ENCODE measurements at regions not wholly inside any gene's neighbourhood (a gene's known extent, or its start where the extent isn't known, plus 50 kb on each side); places are given as distances from the start of the nearest gene placed in this dataset.

DNA sequence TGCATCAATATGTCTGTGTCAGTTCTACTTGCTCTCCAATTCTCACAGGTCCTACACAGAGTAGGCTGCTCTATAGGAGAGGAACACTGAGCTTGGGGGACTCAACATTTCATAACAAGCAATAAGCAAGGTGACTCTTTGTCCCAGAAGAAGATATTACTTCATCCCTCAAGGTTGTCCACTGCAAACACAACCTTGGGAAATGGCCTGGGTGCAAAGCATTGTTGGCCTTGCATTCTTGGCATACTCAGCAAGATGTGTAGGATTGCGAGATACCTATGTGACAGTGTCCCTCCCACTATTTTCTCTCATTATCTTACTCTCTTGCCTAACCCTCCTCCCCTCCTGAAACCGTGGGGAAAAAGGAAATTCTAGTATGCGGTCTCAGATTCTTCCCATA is 169.8 kb upstream of the FREM1 start (continued):
- peak; percentile 97 for TF ChIP-seq SOX13 (IDR thresholded peaks at IDR 0.05)
- peak in 1 of 2 experiments; percentile 99; a peak in 2 of 4 replicates for TF ChIP-seq SOX13 (CRISPR knock-in tag; conservative IDR thresholded peaks at IDR 0.05 in 1 of 2, IDR thresholded peaks at IDR 0.05 in 1 of 2)
- TF ChIP-seq, protein P1, sequence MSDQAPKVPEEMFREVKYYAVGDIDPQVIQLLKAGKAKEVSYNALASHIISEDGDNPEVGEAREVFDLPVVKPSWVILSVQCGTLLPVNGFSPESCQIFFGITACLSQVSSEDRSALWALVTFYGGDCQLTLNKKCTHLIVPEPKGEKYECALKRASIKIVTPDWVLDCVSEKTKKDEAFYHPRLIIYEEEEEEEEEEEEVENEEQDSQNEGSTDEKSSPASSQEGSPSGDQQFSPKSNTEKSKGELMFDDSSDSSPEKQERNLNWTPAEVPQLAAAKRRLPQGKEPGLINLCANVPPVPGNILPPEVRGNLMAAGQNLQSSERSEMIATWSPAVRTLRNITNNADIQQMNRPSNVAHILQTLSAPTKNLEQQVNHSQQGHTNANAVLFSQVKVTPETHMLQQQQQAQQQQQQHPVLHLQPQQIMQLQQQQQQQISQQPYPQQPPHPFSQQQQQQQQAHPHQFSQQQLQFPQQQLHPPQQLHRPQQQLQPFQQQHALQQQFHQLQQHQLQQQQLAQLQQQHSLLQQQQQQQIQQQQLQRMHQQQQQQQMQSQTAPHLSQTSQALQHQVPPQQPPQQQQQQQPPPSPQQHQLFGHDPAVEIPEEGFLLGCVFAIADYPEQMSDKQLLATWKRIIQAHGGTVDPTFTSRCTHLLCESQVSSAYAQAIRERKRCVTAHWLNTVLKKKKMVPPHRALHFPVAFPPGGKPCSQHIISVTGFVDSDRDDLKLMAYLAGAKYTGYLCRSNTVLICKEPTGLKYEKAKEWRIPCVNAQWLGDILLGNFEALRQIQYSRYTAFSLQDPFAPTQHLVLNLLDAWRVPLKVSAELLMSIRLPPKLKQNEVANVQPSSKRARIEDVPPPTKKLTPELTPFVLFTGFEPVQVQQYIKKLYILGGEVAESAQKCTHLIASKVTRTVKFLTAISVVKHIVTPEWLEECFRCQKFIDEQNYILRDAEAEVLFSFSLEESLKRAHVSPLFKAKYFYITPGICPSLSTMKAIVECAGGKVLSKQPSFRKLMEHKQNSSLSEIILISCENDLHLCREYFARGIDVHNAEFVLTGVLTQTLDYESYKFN (CRISPR knock-in tag; conservative IDR thresholded peaks at IDR 0.05): peak; percentile 83
- TF ChIP-seq, protein P2, sequence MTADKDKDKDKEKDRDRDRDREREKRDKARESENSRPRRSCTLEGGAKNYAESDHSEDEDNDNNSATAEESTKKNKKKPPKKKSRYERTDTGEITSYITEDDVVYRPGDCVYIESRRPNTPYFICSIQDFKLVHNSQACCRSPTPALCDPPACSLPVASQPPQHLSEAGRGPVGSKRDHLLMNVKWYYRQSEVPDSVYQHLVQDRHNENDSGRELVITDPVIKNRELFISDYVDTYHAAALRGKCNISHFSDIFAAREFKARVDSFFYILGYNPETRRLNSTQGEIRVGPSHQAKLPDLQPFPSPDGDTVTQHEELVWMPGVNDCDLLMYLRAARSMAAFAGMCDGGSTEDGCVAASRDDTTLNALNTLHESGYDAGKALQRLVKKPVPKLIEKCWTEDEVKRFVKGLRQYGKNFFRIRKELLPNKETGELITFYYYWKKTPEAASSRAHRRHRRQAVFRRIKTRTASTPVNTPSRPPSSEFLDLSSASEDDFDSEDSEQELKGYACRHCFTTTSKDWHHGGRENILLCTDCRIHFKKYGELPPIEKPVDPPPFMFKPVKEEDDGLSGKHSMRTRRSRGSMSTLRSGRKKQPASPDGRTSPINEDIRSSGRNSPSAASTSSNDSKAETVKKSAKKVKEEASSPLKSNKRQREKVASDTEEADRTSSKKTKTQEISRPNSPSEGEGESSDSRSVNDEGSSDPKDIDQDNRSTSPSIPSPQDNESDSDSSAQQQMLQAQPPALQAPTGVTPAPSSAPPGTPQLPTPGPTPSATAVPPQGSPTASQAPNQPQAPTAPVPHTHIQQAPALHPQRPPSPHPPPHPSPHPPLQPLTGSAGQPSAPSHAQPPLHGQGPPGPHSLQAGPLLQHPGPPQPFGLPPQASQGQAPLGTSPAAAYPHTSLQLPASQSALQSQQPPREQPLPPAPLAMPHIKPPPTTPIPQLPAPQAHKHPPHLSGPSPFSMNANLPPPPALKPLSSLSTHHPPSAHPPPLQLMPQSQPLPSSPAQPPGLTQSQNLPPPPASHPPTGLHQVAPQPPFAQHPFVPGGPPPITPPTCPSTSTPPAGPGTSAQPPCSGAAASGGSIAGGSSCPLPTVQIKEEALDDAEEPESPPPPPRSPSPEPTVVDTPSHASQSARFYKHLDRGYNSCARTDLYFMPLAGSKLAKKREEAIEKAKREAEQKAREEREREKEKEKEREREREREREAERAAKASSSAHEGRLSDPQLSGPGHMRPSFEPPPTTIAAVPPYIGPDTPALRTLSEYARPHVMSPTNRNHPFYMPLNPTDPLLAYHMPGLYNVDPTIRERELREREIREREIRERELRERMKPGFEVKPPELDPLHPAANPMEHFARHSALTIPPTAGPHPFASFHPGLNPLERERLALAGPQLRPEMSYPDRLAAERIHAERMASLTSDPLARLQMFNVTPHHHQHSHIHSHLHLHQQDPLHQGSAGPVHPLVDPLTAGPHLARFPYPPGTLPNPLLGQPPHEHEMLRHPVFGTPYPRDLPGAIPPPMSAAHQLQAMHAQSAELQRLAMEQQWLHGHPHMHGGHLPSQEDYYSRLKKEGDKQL (CRISPR knock-in tag; IDR thresholded peaks at IDR 0.05; ENCODE audit: low read depth): peak; percentile 46; the same call in 1 of the 2 replicates
- peak; percentile 70; the same call in 1 of the 2 replicates for TF ChIP-seq KAT8 (CRISPR knock-in tag; IDR thresholded peaks at IDR 0.05)
- peak; percentile 34; the same call in 1 of the 2 replicates for TF ChIP-seq ZNF605 (CRISPR knock-in tag; IDR thresholded peaks at IDR 0.05)
- TF ChIP-seq, protein P3, sequence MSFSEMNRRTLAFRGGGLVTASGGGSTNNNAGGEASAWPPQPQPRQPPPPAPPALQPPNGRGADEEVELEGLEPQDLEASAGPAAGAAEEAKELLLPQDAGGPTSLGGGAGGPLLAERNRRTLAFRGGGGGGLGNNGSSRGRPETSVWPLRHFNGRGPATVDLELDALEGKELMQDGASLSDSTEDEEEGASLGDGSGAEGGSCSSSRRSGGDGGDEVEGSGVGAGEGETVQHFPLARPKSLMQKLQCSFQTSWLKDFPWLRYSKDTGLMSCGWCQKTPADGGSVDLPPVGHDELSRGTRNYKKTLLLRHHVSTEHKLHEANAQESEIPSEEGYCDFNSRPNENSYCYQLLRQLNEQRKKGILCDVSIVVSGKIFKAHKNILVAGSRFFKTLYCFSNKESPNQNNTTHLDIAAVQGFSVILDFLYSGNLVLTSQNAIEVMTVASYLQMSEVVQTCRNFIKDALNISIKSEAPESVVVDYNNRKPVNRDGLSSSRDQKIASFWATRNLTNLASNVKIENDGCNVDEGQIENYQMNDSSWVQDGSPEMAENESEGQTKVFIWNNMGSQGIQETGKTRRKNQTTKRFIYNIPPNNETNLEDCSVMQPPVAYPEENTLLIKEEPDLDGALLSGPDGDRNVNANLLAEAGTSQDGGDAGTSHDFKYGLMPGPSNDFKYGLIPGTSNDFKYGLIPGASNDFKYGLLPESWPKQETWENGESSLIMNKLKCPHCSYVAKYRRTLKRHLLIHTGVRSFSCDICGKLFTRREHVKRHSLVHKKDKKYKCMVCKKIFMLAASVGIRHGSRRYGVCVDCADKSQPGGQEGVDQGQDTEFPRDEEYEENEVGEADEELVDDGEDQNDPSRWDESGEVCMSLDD (CRISPR knock-in tag; IDR thresholded peaks at IDR 0.05; ENCODE audit: borderline replicate concordance): peak; percentile 61; the same call in 1 of the 2 replicates
- TF ChIP-seq AKAP8 (CRISPR knock-in tag; IDR thresholded peaks at IDR 0.05): no peak
- peak; percentile 60; the same call in 1 of the 2 replicates for TF ChIP-seq ZNF614 (CRISPR knock-in tag; IDR thresholded peaks at IDR 0.05; ENCODE audit: borderline replicate concordance)
- peak; percentile 90 for TF ChIP-seq ZNF331 (CRISPR knock-in tag; IDR thresholded peaks at IDR 0.05)
- peak; percentile 97 for TF ChIP-seq FOXJ3 (CRISPR knock-in tag; IDR thresholded peaks at IDR 0.05; ENCODE audit: borderline replicate concordance)
- TF ChIP-seq, protein P4, sequence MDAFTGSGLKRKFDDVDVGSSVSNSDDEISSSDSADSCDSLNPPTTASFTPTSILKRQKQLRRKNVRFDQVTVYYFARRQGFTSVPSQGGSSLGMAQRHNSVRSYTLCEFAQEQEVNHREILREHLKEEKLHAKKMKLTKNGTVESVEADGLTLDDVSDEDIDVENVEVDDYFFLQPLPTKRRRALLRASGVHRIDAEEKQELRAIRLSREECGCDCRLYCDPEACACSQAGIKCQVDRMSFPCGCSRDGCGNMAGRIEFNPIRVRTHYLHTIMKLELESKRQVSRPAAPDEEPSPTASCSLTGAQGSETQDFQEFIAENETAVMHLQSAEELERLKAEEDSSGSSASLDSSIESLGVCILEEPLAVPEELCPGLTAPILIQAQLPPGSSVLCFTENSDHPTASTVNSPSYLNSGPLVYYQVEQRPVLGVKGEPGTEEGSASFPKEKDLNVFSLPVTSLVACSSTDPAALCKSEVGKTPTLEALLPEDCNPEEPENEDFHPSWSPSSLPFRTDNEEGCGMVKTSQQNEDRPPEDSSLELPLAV (CRISPR knock-in tag; conservative IDR thresholded peaks at IDR 0.05; ENCODE audit: low read depth): no peak
- no peak for TF ChIP-seq ZFP82 (CRISPR knock-in tag; IDR thresholded peaks at IDR 0.05; ENCODE audit: borderline replicate concordance)
- TF ChIP-seq RCOR2 (CRISPR knock-in tag; IDR thresholded peaks at IDR 0.05): peak; percentile 84
- TF ChIP-seq MEIS1 (CRISPR knock-in tag; IDR thresholded peaks at IDR 0.05; ENCODE audit: borderline replicate concordance): no peak
- peak; percentile 75 for TF ChIP-seq POGZ (CRISPR knock-in tag; IDR thresholded peaks at IDR 0.05)

Data from HepG2 (cell line).